IMR-90 (cell line): ENCODE measurements at regions not wholly inside any gene's neighbourhood (a gene's known extent, or its start where the extent isn't known, plus 50 kb on each side); places are given as distances from the start of the nearest gene placed in this dataset.

Source experiments
- ATAC-seq: fragments of 200-7000 bp; cut with Tn5 transposase; 2 replicates; pipeline ENCODE4 v1.9.1; 2020; ENCODE audit warnings: low read depth, mild to moderate bottlenecking, moderate library complexity
- BruUV-seq: library from RNA; stranded (reverse); fragments of 400-500 nt; replicated peaks from 2 replicates; lab custom pipeline; 2021; lab: Mats Ljungman, UMichigan
- CTCF ChIA-PET: fragments of 300-600 bp; formaldehyde crosslinking; extraction: SDS; loops from one replicate; lab custom pipeline; 2021; ENCODE audit warnings: antibody characterized with exemption; lab: Yijun Ruan, JAX
- POLR2A ChIA-PET: fragments of 300-600 bp; sonication (Branson Sonifier 250); formaldehyde crosslinking; loops from one replicate; lab custom pipeline; 2022; ENCODE audit warnings: antibody characterized with exemption; ENCODE audit not compliant: unreplicated experiment; lab: Charles Lee
- DNase-seq: peaks from one replicate; pipeline ENCODE4 v3.0.0; 2013
- H2AFZ ChIP-seq: replicated peaks from 2 replicates; pipeline ENCODE3; 2013; ENCODE audit warnings: low read length, mild to moderate bottlenecking; ENCODE audit not compliant: poor library complexity
- H2AK5ac ChIP-seq: 2 replicates; pipeline ENCODE4 v1.6.1; 2013; ENCODE audit warnings: low read depth, low read length, inconsistent platforms
- H2AK9ac ChIP-seq: replicated peaks from 2 replicates; pipeline ENCODE3; 2013; ENCODE audit warnings: mild to moderate bottlenecking, low read depth, low read length, moderate library complexity; ENCODE audit not compliant: poor library complexity
- H2BK120ac ChIP-seq: 2 replicates; pipeline ENCODE4 v1.6.1; 2013; ENCODE audit warnings: low read depth, low read length, inconsistent platforms
- H2BK15ac ChIP-seq: 3 replicates; pipeline ENCODE4 v1.6.1; 2013; ENCODE audit warnings: low read depth, low read length, inconsistent platforms
- H2BK20ac ChIP-seq: 2 replicates; pipeline ENCODE4 v1.6.1; 2013; ENCODE audit warnings: low read depth, mild to moderate bottlenecking, inconsistent platforms, low read length, moderate library complexity
- H2BK5ac ChIP-seq: 2 replicates; pipeline ENCODE4 v1.6.1; 2013; ENCODE audit warnings: mild to moderate bottlenecking, low read depth, low read length, inconsistent platforms; ENCODE audit not compliant: poor library complexity, severe bottlenecking
- H3K14ac ChIP-seq: replicated peaks from 2 replicates; pipeline ENCODE4 v1.6.1; 2013; ENCODE audit warnings: low read depth, low read length, inconsistent platforms
- H3K18ac ChIP-seq: 2 replicates; pipeline ENCODE4 v1.6.1; 2013; ENCODE audit warnings: low read depth, low read length, control low read depth
- H3K23ac ChIP-seq: 2 replicates; pipeline ENCODE4 v1.6.1; 2013; ENCODE audit warnings: low read depth, low read length, inconsistent platforms
- H3K27ac ChIP-seq: 2 replicates; pipeline ENCODE4 v1.5.1; 2013; ENCODE audit warnings: mild to moderate bottlenecking, control low read depth, low read length; ENCODE audit not compliant: insufficient read depth
- H3K27me3 ChIP-seq: 2 replicates; pipeline ENCODE4 v1.6.1; 2013; ENCODE audit warnings: low read length; ENCODE audit not compliant: control insufficient read depth, insufficient read depth
- H3K36me3 ChIP-seq: 2 replicates; pipeline ENCODE4 v1.6.1; 2013; ENCODE audit warnings: low read length, mixed read lengths; ENCODE audit not compliant: control insufficient read depth, insufficient read depth
- H3K4ac ChIP-seq: 2 replicates; pipeline ENCODE4 v1.6.1; 2013; ENCODE audit warnings: low read depth, low read length, inconsistent platforms
- H3K4me1 ChIP-seq: 2 replicates; pipeline ENCODE4 v1.6.1; 2013; ENCODE audit warnings: low read length, mixed read lengths; ENCODE audit not compliant: control insufficient read depth, insufficient read depth
- H3K4me2 ChIP-seq: 2 replicates; pipeline ENCODE4 v1.6.1; 2013; ENCODE audit warnings: low read depth, mild to moderate bottlenecking, control low read depth, low read length, moderate library complexity
- H3K4me3 ChIP-seq: 2 replicates; pipeline ENCODE4 v1.5.1; 2013; ENCODE audit warnings: low read depth, mild to moderate bottlenecking, control low read depth, low read length, moderate library complexity; ENCODE audit not compliant: insufficient read depth
- H3K56ac ChIP-seq: 2 replicates; pipeline ENCODE4 v1.6.1; 2013; ENCODE audit warnings: low read length, inconsistent platforms; ENCODE audit not compliant: insufficient read depth; ENCODE audit errors: extremely low read depth
- H3K79me1 ChIP-seq, 2 experiments: 2 replicates each; pipeline ENCODE4 v1.6.1; 2013; ENCODE audit warnings: low read length in 2 of 2, inconsistent platforms in 1 of 2, low read depth in 1 of 2
- H3K9ac ChIP-seq: 2 replicates; pipeline ENCODE4 v1.6.1; 2013; ENCODE audit warnings: low read depth, low read length, control low read depth
- H3K9me1 ChIP-seq: 2 replicates; pipeline ENCODE4 v1.6.1; 2013; ENCODE audit warnings: low read length, inconsistent platforms; ENCODE audit not compliant: insufficient read depth
- H3K9me3 ChIP-seq: 2 replicates; pipeline ENCODE4 v1.6.1; 2013; ENCODE audit warnings: low read length; ENCODE audit not compliant: control insufficient read depth, insufficient read depth
- H4K20me1 ChIP-seq: 2 replicates; pipeline ENCODE4 v1.6.1; 2013; ENCODE audit warnings: low read length, inconsistent platforms; ENCODE audit not compliant: insufficient read depth
- H4K5ac ChIP-seq: 2 replicates; pipeline ENCODE4 v1.6.1; 2013; ENCODE audit warnings: mild to moderate bottlenecking, low read depth, low read length, control low read depth
- H4K8ac ChIP-seq, 2 experiments: 2 replicates each; pipeline ENCODE4 v1.6.1; 2013; ENCODE audit warnings: low read depth in 2 of 2, low read length in 2 of 2, control low read depth in 1 of 2, inconsistent platforms in 1 of 2
- H4K91ac ChIP-seq: 2 replicates; pipeline ENCODE4 v1.6.1; 2013; ENCODE audit warnings: low read depth, low read length, inconsistent platforms; ENCODE audit not compliant: insufficient read depth
- ELK1 ChIP-seq: fragments of 150-350 bp; IDR thresholded peaks from 2 replicates; pipeline ENCODE4 v1.6.1; 2016; ENCODE audit warnings: low read depth, mild to moderate bottlenecking, low read length, moderate library complexity, borderline replicate concordance
- NFE2L2 ChIP-seq: fragments of 150-350 bp; IDR thresholded peaks from 2 replicates; pipeline ENCODE4 v1.6.1; 2016; ENCODE audit warnings: low read depth, mild to moderate bottlenecking, low read length
- RCOR1 ChIP-seq: IDR thresholded peaks from 2 replicates; pipeline ENCODE4 v1.6.1; 2012; ENCODE audit warnings: mild to moderate bottlenecking, low read length, improper control_type of control experiment; ENCODE audit not compliant: insufficient replicate concordance
- USF2 ChIP-seq: fragments of 150-350 bp; IDR thresholded peaks from 2 replicates; pipeline ENCODE4 v1.6.1; 2017; ENCODE audit warnings: mild to moderate bottlenecking, antibody characterized with exemption, low read length, low read depth
- WGBS, 2 experiments: methylation state at CpG; one replicate each; pipeline versions ENCODE4 v1.1.5 to v1.1.7; 2013; ENCODE audit warnings: missing lambda C conversion rate in 2 of 2; ENCODE audit not compliant: insufficient read length in 1 of 2; ENCODE audit errors: extremely low coverage in 2 of 2; 5-methylcytosine and 5-hydroxymethylcytosine counted together
- dilution Hi-C: fragments of 300-500 bp; cut with HindIII; formaldehyde crosslinking; loops from one replicate; pipeline ENCODE4 v1.14.3; 2018; ENCODE audit warnings: low sequenced_read_pairs; ENCODE audit not compliant: unreplicated experiment
- in situ Hi-C: fragments of 300-500 bp; cut with MboI; formaldehyde crosslinking; loops from 3 replicates; pipeline ENCODE4 v1.14.3; 2019; ENCODE audit warnings: low sequenced_read_pairs, inconsistent platforms, mixed read lengths
- intact Hi-C: fragments of 100-400 bp; cut with micrococcal nuclease; formaldehyde crosslinking; loops from 2 replicates; pipeline ENCODE4 v1.10.0; 2022

- 80% methylated on average over 1 of the region's 6 CpGs; no CpG with 5 or more reads in 1 of the 2 experiments for WGBS, 2 experiments
- no peak for ATAC-seq
- in situ Hi-C loops: no loop called here
- BruUV-seq: no TSS peak
- no peak overlapping the region for H2AFZ ChIP-seq
- intact Hi-C loops: no loop called here
- TF ChIP-seq USF2 (no peak), NFE2L2 (no peak), RCOR1 (no peak), ELK1 (no peak)
- no peaks in the 10 kb centered on the region for H4K20me1 ChIP-seq
- H3K27ac ChIP-seq: no peak overlapping the region
- no peak overlapping the region for H2BK15ac ChIP-seq
- no peaks in the 10 kb centered on the region for H3K9me1 ChIP-seq
- no peaks in the 10 kb centered on the region for H3K36me3 ChIP-seq
- no peaks in the 10 kb centered on the region for H3K79me1 ChIP-seq
- ChIA-PET POLR2A (no interaction called here), CTCF (no interaction called here)
- no peak overlapping the region for H3K18ac ChIP-seq
- H3K14ac ChIP-seq: no peak overlapping the region
- no peak overlapping the region for H2AK9ac ChIP-seq
- H4K91ac ChIP-seq: no peak overlapping the region
- no peak overlapping the region for H4K5ac ChIP-seq
- no peak overlapping the region for H4K8ac ChIP-seq
- DNase-seq: no peak
- no peak overlapping the region for H2BK20ac ChIP-seq
- H3K56ac ChIP-seq: no peak overlapping the region
- no peak overlapping the region for H3K4me2 ChIP-seq
- no peaks in the 10 kb centered on the region for H3K4me1 ChIP-seq
- no peak overlapping the region for H2BK5ac ChIP-seq
- H3K9me3 ChIP-seq: no peaks in the 10 kb centered on the region
- H3K9ac ChIP-seq: no peak overlapping the region
- no peak overlapping the region for H3K4ac ChIP-seq
- dilution Hi-C loops: no loop called here
- no peak overlapping the region for H2BK120ac ChIP-seq
- H3K4me3 ChIP-seq: no peak overlapping the region
- no peaks in the 10 kb centered on the region for H3K27me3 ChIP-seq
- no peak overlapping the region for H3K23ac ChIP-seq
- H2AK5ac ChIP-seq: no peak overlapping the region
Observed at GRCh38 chr2:88809216-88809615, 117.7 kb downstream of the RPIA start.
